ENCODE measurements at regions not wholly inside any gene's neighbourhood (a gene's known extent, or its start where the extent isn't known, plus 50 kb on each side); places are given as distances from the start of the nearest gene placed in this dataset.
A peak's percentile ranks its signal among the peaks of the same experiment; 100 is the strongest.

- DNase-seq, result no peak
Measured at GRCh38 chr11:12315024-12315423, 62.3 kb upstream of the PARVA start.

GRCh38 chr11:12316432-12316831 lies 60.9 kb upstream of the PARVA start:
- no peak for DNase-seq

DNA sequence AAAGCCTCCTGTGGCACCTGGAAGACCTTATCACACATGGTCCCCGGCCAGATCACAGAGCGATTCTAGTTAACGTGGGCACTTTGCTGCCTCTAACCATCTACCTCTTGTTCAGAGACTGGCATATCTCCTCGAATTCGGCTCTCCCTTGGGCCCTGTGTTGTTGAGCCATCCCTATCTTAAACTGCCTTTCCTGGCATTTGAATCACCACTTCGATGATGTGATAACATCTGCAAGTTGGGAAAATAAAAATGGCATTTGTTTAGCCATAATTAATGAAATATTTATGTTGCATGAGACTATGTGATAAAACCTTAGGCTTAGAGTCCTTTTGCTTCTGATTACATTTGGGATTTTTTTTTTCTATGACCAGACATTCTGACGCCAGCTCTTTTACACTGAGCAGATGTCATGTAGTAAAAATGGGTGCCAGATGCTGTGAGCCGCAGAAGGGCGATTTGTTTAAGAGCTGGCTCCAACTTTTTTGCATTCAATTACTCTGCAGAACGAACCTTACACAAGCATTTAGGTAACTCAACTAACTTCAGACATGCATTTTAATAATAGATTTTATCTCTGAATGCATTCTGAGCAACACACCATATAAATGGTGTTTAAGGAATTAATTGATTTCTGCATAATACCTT lies 58.5 kb upstream of the PARVA start:
- DNase-seq, result peak; percentile 51 to 53

DNA sequence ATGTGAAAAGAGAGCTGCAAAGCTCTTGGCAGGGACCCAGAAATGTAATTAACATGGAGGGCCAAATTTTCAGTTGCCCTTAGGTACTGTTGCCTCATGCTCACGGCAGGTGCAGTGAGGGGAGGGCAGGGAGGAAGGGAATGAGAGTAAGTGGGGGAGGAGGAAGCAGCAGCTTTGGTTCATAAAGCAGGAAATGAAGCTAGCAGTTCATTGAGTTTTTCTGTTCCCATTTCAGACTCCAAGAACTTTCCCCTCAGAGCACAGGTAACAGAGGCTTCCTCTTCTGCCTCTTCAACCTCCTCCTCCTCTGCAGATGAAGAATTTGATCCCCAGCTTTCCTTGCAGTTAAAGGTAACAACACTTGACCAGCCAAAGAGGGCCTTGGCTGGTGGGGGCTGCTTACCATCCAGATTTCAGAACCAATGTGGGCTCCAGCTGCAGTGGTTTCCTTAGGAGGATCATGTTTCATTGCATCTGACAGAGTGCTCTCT lies 57.9 kb upstream of the PARVA start:
- peak; percentile 59 to 74 for DNase-seq

DNA sequence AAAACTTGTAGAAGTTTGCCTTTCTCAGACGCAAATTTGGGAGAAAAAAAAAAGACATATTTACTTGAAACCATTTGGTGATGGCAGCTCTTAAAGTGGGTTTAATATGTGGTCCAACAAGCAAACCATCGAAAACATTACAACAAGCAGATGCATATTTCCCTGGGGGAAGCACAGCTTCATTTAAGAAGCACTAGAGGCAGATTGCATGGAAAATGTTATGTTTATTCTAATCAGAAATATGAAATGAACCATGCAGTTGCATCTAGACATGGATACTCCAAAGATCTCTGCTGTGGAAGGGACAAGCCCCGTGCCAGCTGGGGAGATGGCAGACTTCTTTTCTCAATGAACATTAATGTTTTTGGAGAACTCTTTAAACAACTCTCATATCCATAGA lies 57.4 kb upstream of the PARVA start:
- no peak for DNase-seq

GRCh38 chr11:12321217-12321937 lies 56.0 kb upstream of the PARVA start:
- no peak for DNase-seq

GRCh38 chr11:12324585-12324984 lies 52.8 kb upstream of the PARVA start:
- DNase-seq, result no peak
